SK-N-SH (cell line): ENCODE measurements at regions not wholly inside any gene's neighbourhood (a gene's known extent, or its start where the extent isn't known, plus 50 kb on each side); places are given as distances from the start of the nearest gene placed in this dataset.

Experiments used
- CTCF ChIA-PET: fragments of 300-600, 350-600 bp; formaldehyde crosslinking; extraction: SDS; loops from one replicate; lab custom pipeline; 2021; lab: Yijun Ruan, JAX
- POLR2A ChIA-PET: fragments of 350-600 bp; sonication (Branson Sonifier 250); formaldehyde crosslinking; extraction: SDS; loops from one replicate; lab custom pipeline; 2020; ENCODE audit warnings: antibody characterized with exemption, inconsistent platforms; lab: Yijun Ruan, JAX
- DNase-seq: peaks from one replicate; pipeline ENCODE4 v3.0.0; 2012
- H2AFZ ChIP-seq: fragments of 200-600 bp; sonication (generic); 2 replicates; pipeline ENCODE4 v1.8.1; 2016; ENCODE audit warnings: antibody characterized with exemption, mild to moderate bottlenecking, low read depth
- H3F3A ChIP-seq: fragments of 200-600 bp; sonication (generic); replicated peaks from 2 replicates; pipeline ENCODE3; 2016; ENCODE audit warnings: antibody characterized with exemption, mild to moderate bottlenecking; ENCODE audit not compliant: insufficient read depth
- H3K27ac ChIP-seq, 2 experiments: fragments of 200-500 bp in 1 of 2; fragments of 200-600 bp in 1 of 2; sonication (Bioruptor generic) in 1 of 2; sonication (generic), shearing (Covaris generic) in 1 of 2; 2 replicates each; pipeline versions ENCODE4 v1.5.1 to v1.6.1; 2014 to 2016; ENCODE audit warnings: low read depth in 2 of 2, inconsistent platforms in 1 of 2, low read length in 1 of 2, mild to moderate bottlenecking in 1 of 2, mixed read lengths in 1 of 2
- H3K27me3 ChIP-seq: fragments of 200-600 bp; sonication (generic), shearing (Covaris generic); 2 replicates; pipeline ENCODE4 v1.6.1; 2016; ENCODE audit warnings: mixed run types; ENCODE audit not compliant: insufficient read depth
- H3K36me3 ChIP-seq, 2 experiments: fragments of 200-500 bp in 1 of 2; fragments of 200-600 bp in 1 of 2; sonication (Bioruptor generic) in 1 of 2; sonication (generic) in 1 of 2; replicated peaks in 1 of 2; 2 replicates each; pipeline versions ENCODE3 to v1.5.1; 2014 to 2016; ENCODE audit warnings: low read length in 1 of 2, mild to moderate bottlenecking in 1 of 2; ENCODE audit not compliant: insufficient read depth in 2 of 2, control insufficient read depth in 1 of 2
- H3K4me1 ChIP-seq, 2 experiments: fragments of 200-500 bp in 1 of 2; fragments of 200-600 bp in 1 of 2; sonication (Bioruptor generic) in 1 of 2; sonication (generic), shearing (Covaris generic) in 1 of 2; 2 replicates each; pipeline versions ENCODE4 v1.5.1 to v1.6.1; 2014 to 2016; ENCODE audit warnings: low read depth in 1 of 2, low read length in 1 of 2, mixed run types in 1 of 2; ENCODE audit not compliant: insufficient read depth in 2 of 2, control insufficient read depth in 1 of 2
- H3K4me2 ChIP-seq: fragments of 200-600 bp; sonication (generic), shearing (Covaris generic); 2 replicates; pipeline ENCODE4 v1.6.1; 2017; ENCODE audit warnings: mixed run types
- H3K4me3 ChIP-seq, 2 experiments: fragments of 200-500 bp in 1 of 2; fragments of 200-600 bp in 1 of 2; sonication (Bioruptor generic) in 1 of 2; sonication (generic), shearing (Covaris generic) in 1 of 2; 2 replicates each; pipeline versions ENCODE4 v1.5.1 to v1.8.1; 2014 to 2016; ENCODE audit warnings: low read depth in 2 of 2, inconsistent platforms in 1 of 2, low read length in 1 of 2, mild to moderate bottlenecking in 1 of 2, mixed read lengths in 1 of 2, moderate library complexity in 1 of 2
- H3K79me2 ChIP-seq: fragments of 200-600 bp; sonication (generic); 2 replicates; pipeline ENCODE4 v1.8.1; 2017; ENCODE audit warnings: mild to moderate bottlenecking; ENCODE audit not compliant: insufficient read depth
- H3K9ac ChIP-seq: fragments of 200-600 bp; sonication (generic); 2 replicates; pipeline ENCODE4 v1.6.1; 2017; ENCODE audit warnings: mixed run types
- H3K9me2 ChIP-seq: fragments of 200-600 bp; sonication (generic); 2 replicates; pipeline ENCODE4 v1.6.1; 2017; ENCODE audit warnings: mixed run types
- H3K9me3 ChIP-seq: fragments of 200-600 bp; sonication (generic); 2 replicates; pipeline ENCODE4 v1.6.1; 2017; ENCODE audit warnings: mixed run types, mild to moderate bottlenecking, moderate library complexity
- H4K20me1 ChIP-seq: fragments of 200-600 bp; sonication (generic); 2 replicates; pipeline ENCODE4 v1.6.1; 2017; ENCODE audit warnings: mild to moderate bottlenecking, mixed run types; ENCODE audit not compliant: insufficient read depth
- CHD2 ChIP-seq: fragments of 150-350 bp; IDR thresholded peaks from 2 replicates; pipeline ENCODE4 v1.6.1; 2018; ENCODE audit warnings: low read length; ENCODE audit not compliant: partially characterized antibody
- EP300 ChIP-seq, 2 experiments: IDR thresholded peaks; 2 replicates each; pipeline versions ENCODE4 v1.4.0 to v1.6.1; 2012; ENCODE audit warnings: borderline replicate concordance in 1 of 2, low read depth in 1 of 2, low read length in 1 of 2
- EZH2phosphoT487 ChIP-seq: fragments of 200-600 bp; sonication (generic); IDR thresholded peaks from 2 replicates; pipeline ENCODE4 v1.6.1; 2017; ENCODE audit warnings: low read depth, mixed run types, mild to moderate bottlenecking, antibody characterized with exemption, moderate library complexity, borderline replicate concordance
- FOXJ3 ChIP-seq: sonication (generic); formaldehyde crosslinking; IDR thresholded peaks from 2 replicates; pipeline ENCODE4 v1.5.1; 2020; ENCODE audit warnings: mild to moderate bottlenecking, missing genetic modification reagents
- GABPA ChIP-seq: IDR thresholded peaks from 2 replicates; pipeline ENCODE4 v1.4.0; 2012; ENCODE audit warnings: low read depth, mild to moderate bottlenecking
- GATA2 ChIP-seq: sonication (generic); formaldehyde crosslinking; IDR thresholded peaks from 2 replicates; pipeline ENCODE4 v1.5.0; 2020; ENCODE audit warnings: mild to moderate bottlenecking, missing genetic modification reagents
- JUND ChIP-seq: IDR thresholded peaks from 2 replicates; pipeline ENCODE4 v1.4.0; 2012
- MXI1 ChIP-seq: IDR thresholded peaks from 2 replicates; pipeline ENCODE4 v1.6.1; 2012; ENCODE audit warnings: mild to moderate bottlenecking, low read depth, low read length, improper control_type of control experiment
- NFIC ChIP-seq: IDR thresholded peaks from 2 replicates; pipeline ENCODE4 v1.4.0; 2012; ENCODE audit warnings: borderline replicate concordance
- RCOR1 ChIP-seq: fragments of 150-350 bp; IDR thresholded peaks from 2 replicates; pipeline ENCODE4 v1.6.1; 2017; ENCODE audit warnings: antibody characterized with exemption, low read length
- RFX5 ChIP-seq: IDR thresholded peaks from 2 replicates; pipeline ENCODE4 v1.6.1; 2012; ENCODE audit warnings: mild to moderate bottlenecking, improper control_type of control experiment, low read length
- RXRA ChIP-seq: IDR thresholded peaks from 2 replicates; pipeline ENCODE4 v1.4.0; 2012; ENCODE audit warnings: low read depth, mild to moderate bottlenecking, borderline replicate concordance
- TEAD4 ChIP-seq: IDR thresholded peaks from 2 replicates; pipeline ENCODE4 v1.4.0; 2012; ENCODE audit warnings: mild to moderate bottlenecking, borderline replicate concordance; ENCODE audit not compliant: insufficient read depth
- WGBS: methylation state at CpG from one replicate; pipeline ENCODE4 v1.1.6; 2017; ENCODE audit warnings: low lambda C conversion rate; 5-methylcytosine and 5-hydroxymethylcytosine counted together
- TF ChIP-seq, protein P1 (sequence below): fragments of 150-350 bp; IDR thresholded peaks from 2 replicates; pipeline ENCODE4 v1.6.1; 2016; ENCODE audit warnings: mild to moderate bottlenecking, low read depth, low read length
- TF ChIP-seq, protein P2 (sequence below): fragments of 150-350 bp; IDR thresholded peaks from 2 replicates; pipeline ENCODE4 v1.6.1; 2017; ENCODE audit warnings: antibody characterized with exemption, low read length, low read depth, borderline replicate concordance

DNA sequence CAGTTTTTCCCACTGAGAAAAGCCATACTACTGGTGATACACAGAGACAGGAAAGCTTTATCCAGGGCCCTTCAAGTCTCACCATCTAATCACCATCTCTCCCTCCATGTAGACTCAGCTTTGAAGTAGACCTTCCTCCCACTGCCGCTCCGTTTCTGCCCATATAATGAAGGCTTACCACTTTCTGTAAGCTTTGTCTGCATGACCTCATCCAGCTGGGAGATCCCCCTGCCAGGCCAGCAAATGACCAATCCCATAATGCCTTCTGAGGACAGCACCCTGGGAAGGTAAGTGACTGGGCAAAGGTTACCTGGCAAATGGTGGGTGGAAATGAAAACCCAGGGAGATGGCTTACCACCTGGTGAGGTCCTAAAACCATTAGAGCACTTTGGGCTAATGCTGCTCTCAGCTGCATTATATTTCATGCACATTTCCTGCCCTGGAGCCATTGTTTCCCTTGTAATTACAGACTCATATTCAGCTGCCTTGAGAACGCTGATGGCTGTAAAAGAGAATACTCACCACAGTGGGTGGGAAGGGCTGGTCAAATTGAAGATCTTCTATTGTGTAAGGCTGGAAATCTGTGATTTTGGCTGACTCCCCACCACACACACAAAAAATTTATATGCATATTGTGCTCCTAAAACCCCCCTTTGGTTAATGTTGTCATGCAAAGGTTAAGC, 350.7 kb upstream of the SYT4 start:
- H3K27me3 ChIP-seq: no peaks in the 10 kb centered on the region
- TF ChIP-seq, protein P1, sequence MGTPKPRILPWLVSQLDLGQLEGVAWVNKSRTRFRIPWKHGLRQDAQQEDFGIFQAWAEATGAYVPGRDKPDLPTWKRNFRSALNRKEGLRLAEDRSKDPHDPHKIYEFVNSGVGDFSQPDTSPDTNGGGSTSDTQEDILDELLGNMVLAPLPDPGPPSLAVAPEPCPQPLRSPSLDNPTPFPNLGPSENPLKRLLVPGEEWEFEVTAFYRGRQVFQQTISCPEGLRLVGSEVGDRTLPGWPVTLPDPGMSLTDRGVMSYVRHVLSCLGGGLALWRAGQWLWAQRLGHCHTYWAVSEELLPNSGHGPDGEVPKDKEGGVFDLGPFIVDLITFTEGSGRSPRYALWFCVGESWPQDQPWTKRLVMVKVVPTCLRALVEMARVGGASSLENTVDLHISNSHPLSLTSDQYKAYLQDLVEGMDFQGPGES: no peak
- no peak for TF ChIP-seq CHD2
- no peak for TF ChIP-seq EZH2phosphoT487
- TF ChIP-seq, protein P2, sequence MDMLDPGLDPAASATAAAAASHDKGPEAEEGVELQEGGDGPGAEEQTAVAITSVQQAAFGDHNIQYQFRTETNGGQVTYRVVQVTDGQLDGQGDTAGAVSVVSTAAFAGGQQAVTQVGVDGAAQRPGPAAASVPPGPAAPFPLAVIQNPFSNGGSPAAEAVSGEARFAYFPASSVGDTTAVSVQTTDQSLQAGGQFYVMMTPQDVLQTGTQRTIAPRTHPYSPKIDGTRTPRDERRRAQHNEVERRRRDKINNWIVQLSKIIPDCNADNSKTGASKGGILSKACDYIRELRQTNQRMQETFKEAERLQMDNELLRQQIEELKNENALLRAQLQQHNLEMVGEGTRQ: no peak
- no peak for TF ChIP-seq FOXJ3 (CRISPR knock-in tag)
- no peak for TF ChIP-seq RCOR1
- no peak for TF ChIP-seq RXRA
- no peak for TF ChIP-seq NFIC
- no peak for TF ChIP-seq JUND
- no peak for TF ChIP-seq MXI1
- TF ChIP-seq RFX5: no peak
- TF ChIP-seq GABPA: no peak
- TF ChIP-seq, all 33 proteins: peak for 0
- no peak for DNase-seq
- Histone ChIP-seq H3K36me3 (no peaks in the 10 kb centered on the region), H3K4me3 (no peak overlapping the region), H3K27ac (no peak overlapping the region), H3K9me3 (no peaks in the 10 kb centered on the region; the same call in 1 of the 2 replicates), H4K20me1 (no peaks in the 10 kb centered on the region), H3K4me2 (no peak overlapping the region), H3K9ac (no peak overlapping the region), H3F3A (no peaks in the 10 kb centered on the region), H2AFZ (no peak overlapping the region), H3K9me2 (no peaks in the 10 kb centered on the region), H3K79me2 (no peaks in the 10 kb centered on the region), H3K4me1 (peaks cover 0 to 3% of the 10 kb centered on the region in 2 experiments; a peak in 3 of 4 replicates)
- ChIA-PET POLR2A (no interaction called here), CTCF (interaction anchor here (1.1 to 1.2 kb wide), 2 partner anchors 41 to 1585 kb away, joined by 4 read pairs; no protein-coding TSS in a partner anchor)
- WGBS: 63% methylated on average over 3 of the region's 3 CpGs

DNA sequence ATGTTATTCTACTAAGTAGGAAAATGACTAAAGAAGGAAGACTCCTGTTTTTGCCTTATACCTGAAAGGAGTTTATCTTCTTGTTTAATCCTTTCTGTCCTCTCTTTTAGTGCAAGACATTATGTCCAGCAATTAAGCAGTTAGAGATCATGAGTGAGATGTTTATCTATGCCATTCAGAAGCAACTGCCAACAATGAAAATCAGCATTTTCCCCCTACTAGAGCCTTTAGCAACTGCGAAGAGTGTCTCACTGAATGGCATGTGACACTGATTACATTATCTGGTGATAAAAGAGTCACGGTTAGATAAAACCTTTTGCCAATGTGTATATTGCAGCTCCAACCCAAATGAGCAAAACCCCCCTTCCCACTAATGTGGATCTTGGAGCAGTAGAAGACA, 357.7 kb upstream of the SYT4 start:
- Histone ChIP-seq H3K9me3 (no peaks in the 10 kb centered on the region), H3K9me2 (no peaks in the 10 kb centered on the region), H2AFZ (no peak overlapping the region), H3K36me3 (no peaks in the 10 kb centered on the region), H3K4me3 (no peak overlapping the region), H3F3A (no peaks in the 10 kb centered on the region), H3K4me2 (no peak overlapping the region), H4K20me1 (no peaks in the 10 kb centered on the region), H3K4me1 (no peaks in the 10 kb centered on the region; a peak in 1 of 4 replicates), H3K27ac (no peak overlapping the region), H3K9ac (no peak overlapping the region), H3K79me2 (no peaks in the 10 kb centered on the region), H3K27me3 (no peaks in the 10 kb centered on the region)
- no peak for DNase-seq
- TF ChIP-seq RCOR1 (0 out of 2 replicates have a peak, but pooled peaks have one; percentile 16), GATA2 (CRISPR knock-in tag) (peak; percentile 86), TEAD4 (no peak), EP300 (IDR thresholded peaks at IDR 0.05; ENCODE audit: borderline replicate concordance in 1 of 2, low read depth in 1 of 2, low read length in 1 of 2) (peak in 1 of 2 experiments; percentile 29; a peak in 1 of 4 replicates)
- TF ChIP-seq, protein P1: no peak
- CTCF ChIA-PET: interaction anchor here (1.5 to 5.0 kb wide), 2 partner anchors 14 kb away, joined by 8 to 21 read pairs; no protein-coding TSS in a partner anchor
- POLR2A ChIA-PET: no interaction called here
- WGBS: 36% methylated on average over 2 of the region's 2 CpGs
